Ectodermal cell (in vitro differentiated cells): ENCODE measurements at regions not wholly inside any gene's neighbourhood (a gene's known extent, or its start where the extent isn't known, plus 50 kb on each side); places are given as distances from the start of the nearest gene placed in this dataset.

Source experiments
- H3K27ac ChIP-seq: 2 replicates; pipeline ENCODE4 v1.7.0; 2013; ENCODE audit warnings: mild to moderate bottlenecking, low read depth, low read length; ENCODE audit not compliant: insufficient read depth, poor library complexity, severe bottlenecking
- H3K27me3 ChIP-seq: 2 replicates; pipeline ENCODE4 v1.7.0; 2013; ENCODE audit warnings: mild to moderate bottlenecking, low read length; ENCODE audit not compliant: insufficient read depth, control insufficient read depth, poor library complexity, severe bottlenecking
- H3K36me3 ChIP-seq: one replicate; pipeline ENCODE4 v1.7.0; 2013; ENCODE audit warnings: low read length; ENCODE audit not compliant: control insufficient read depth, insufficient read depth
- H3K4me1 ChIP-seq: one replicate; pipeline ENCODE4 v1.7.0; 2013; ENCODE audit warnings: low read length; ENCODE audit not compliant: control insufficient read depth, insufficient read depth
- H3K4me3 ChIP-seq: 2 replicates; pipeline ENCODE4 v1.7.0; 2013; ENCODE audit warnings: low read depth, low read length, control low read depth; ENCODE audit not compliant: insufficient read depth
- H3K9me3 ChIP-seq: 2 replicates; pipeline ENCODE4 v1.7.0; 2013; ENCODE audit warnings: mild to moderate bottlenecking, low read length, moderate library complexity; ENCODE audit not compliant: control insufficient read depth
- WGBS, 2 experiments: methylation state at CpG; one replicate each; pipeline ENCODE4 v1.1.7; 2013; ENCODE audit warnings: missing lambda C conversion rate in 2 of 2; 5-methylcytosine and 5-hydroxymethylcytosine counted together

- no peaks in the 10 kb centered on the region for H3K36me3 ChIP-seq
- H3K4me3 ChIP-seq = no peak overlapping the region
- no peaks in the 10 kb centered on the region for H3K4me1 ChIP-seq
- H3K27me3 ChIP-seq = no peaks in the 10 kb centered on the region
- H3K27ac ChIP-seq = no peak overlapping the region
- 96 to 97% methylated on average over 31 of the region's 31 CpGs for WGBS, 2 experiments
- no peaks in the 10 kb centered on the region for H3K9me3 ChIP-seq
Measured at GRCh38 chr21:27143476-27143875, 176.6 kb upstream of the ADAMTS5 start.

DNA sequence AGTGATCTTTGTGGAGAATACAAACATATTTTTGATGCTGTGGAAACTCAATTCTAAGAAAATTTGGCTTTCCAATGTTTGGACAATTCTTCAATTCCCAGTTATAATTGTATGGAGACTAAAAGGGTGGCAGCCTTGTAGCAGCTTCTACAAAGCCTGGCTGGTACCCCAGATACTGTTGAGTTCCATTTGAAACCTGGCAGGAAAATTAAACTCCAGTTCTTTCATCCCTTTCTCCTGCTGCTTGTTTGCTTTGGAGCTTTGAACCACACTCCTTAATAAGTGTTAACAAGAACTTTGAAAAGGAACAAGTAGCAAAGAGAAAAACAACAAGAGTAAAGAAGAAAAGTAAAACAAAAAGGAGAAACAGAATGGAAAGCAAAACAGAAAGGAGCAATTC, 172.6 kb upstream of the ADAMTS5 start:
- no peaks in the 10 kb centered on the region for H3K36me3 ChIP-seq

GRCh38 chr21:27134516-27134915, 167.6 kb upstream of the ADAMTS5 start:
- Histone ChIP-seq H3K4me1 (no peaks in the 10 kb centered on the region), H3K27ac (no peak overlapping the region), H3K4me3 (no peak overlapping the region), H3K27me3 (no peaks in the 10 kb centered on the region), H3K9me3 (no peaks in the 10 kb centered on the region), H3K36me3 (no peaks in the 10 kb centered on the region)
- 100% methylated on average over 1 of the region's 1 CpG for WGBS, 2 experiments

More for the DNA sequence above, 172.6 kb upstream of the ADAMTS5 start:
- Histone ChIP-seq H3K9me3 (no peaks in the 10 kb centered on the region), H3K4me3 (no peak overlapping the region), H3K4me1 (no peaks in the 10 kb centered on the region), H3K27me3 (no peaks in the 10 kb centered on the region), H3K27ac (no peak overlapping the region)

DNA sequence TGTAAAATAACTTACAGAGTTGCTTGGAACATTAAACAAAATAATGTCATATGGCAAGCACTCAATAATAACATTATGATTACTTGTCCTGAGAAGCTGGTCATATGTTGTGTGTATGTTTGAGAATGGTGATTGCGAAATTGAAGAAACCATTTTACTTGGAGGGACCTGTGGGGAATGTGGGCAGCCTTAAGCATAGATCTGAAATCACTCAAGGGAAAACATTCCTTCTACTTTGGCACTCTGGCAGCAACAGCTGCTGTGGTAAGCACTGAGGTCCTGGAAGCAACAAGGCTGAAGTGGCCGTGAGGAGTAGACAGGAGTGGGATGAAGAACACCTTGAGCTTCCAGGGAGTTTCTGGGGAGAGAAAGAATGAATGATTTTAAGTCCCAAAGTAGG, 165.4 kb upstream of the ADAMTS5 start:
- H3K27ac ChIP-seq = no peak overlapping the region
- no peaks in the 10 kb centered on the region for H3K36me3 ChIP-seq
- no peaks in the 10 kb centered on the region for H3K4me1 ChIP-seq
- WGBS, 2 experiments = 87 to 93% methylated on average over 2 of the region's 2 CpGs
- no peaks in the 10 kb centered on the region for H3K27me3 ChIP-seq
- no peaks in the 10 kb centered on the region for H3K9me3 ChIP-seq
- no peak overlapping the region for H3K4me3 ChIP-seq

DNA sequence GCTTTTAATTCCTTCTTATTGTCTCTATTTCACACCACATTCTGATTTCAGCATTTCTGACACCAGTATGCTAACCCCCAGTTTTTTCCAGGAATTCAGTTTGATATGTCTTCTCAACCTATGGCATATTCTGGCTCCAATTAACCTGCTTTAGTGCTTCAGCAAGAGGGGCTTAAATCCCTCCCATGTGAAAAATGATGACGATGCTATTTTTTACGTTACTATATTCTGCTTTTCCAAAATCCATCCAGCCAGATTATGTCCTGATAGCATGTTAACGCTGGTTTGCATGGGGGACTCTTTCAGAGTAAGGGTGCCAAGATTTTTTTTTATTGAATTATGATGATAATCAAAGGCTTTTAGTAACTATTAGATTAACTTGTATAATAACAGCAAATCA, 163.3 kb upstream of the ADAMTS5 start:
- WGBS, 2 experiments = 92 to 100% methylated on average over 2 to 3 of the region's 3 CpGs

DNA sequence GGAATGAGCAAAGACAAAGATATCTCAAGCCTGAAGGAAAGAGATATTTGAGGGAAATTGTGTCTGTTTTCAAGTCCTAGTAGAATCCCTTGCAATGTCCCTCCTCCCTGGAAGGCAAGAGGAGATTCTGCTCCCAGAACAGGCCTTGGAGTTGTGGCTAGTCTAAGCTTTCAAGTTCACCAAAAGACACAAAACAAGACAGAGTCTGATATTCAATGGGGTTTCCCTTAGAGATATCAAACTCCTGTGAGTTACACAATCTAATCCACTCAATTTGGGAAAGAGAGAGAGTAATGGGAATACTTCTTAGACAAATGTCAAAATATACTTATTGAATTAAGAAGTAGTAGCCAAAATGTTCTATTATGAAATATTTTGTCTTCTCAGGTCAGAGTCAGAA, 162.8 kb upstream of the ADAMTS5 start:
- no peaks in the 10 kb centered on the region for H3K36me3 ChIP-seq
- no peak overlapping the region for H3K27ac ChIP-seq
- no peaks in the 10 kb centered on the region for H3K4me1 ChIP-seq
- no peaks in the 10 kb centered on the region for H3K27me3 ChIP-seq
- no peak overlapping the region for H3K4me3 ChIP-seq
- H3K9me3 ChIP-seq = no peaks in the 10 kb centered on the region

More for the DNA sequence above, 163.3 kb upstream of the ADAMTS5 start:
- no peaks in the 10 kb centered on the region for H3K9me3 ChIP-seq
- H3K27ac ChIP-seq = no peak overlapping the region
- H3K36me3 ChIP-seq = no peaks in the 10 kb centered on the region
- H3K4me1 ChIP-seq = no peaks in the 10 kb centered on the region
- H3K4me3 ChIP-seq = no peak overlapping the region
- H3K27me3 ChIP-seq = no peaks in the 10 kb centered on the region

DNA sequence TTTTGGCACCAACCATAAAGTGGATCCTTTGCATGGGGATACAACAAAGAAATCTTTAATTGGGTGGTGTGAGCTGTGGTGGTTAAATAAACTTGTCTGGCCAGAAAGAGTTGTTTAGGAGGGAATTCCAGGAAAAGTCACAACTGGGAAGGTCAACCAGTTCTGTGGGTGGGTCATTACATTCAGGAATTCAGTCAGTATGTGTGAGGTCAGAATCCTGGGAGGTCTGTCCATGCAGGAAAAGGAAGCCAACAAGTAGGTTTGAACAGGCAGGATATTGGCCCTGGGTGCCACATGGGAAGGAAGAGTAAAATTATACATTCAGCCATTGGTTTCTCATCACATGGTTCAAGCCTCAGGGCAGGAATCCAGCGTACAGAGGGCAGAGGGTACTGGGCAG, 162.3 kb upstream of the ADAMTS5 start:
- H3K9me3 ChIP-seq = no peaks in the 10 kb centered on the region
- H3K27me3 ChIP-seq = no peaks in the 10 kb centered on the region
- 89 to 97% methylated on average over 1 of the region's 1 CpG for WGBS, 2 experiments
- H3K4me3 ChIP-seq = no peak overlapping the region
- no peak overlapping the region for H3K27ac ChIP-seq
- H3K36me3 ChIP-seq = no peaks in the 10 kb centered on the region
- H3K4me1 ChIP-seq = no peaks in the 10 kb centered on the region

DNA sequence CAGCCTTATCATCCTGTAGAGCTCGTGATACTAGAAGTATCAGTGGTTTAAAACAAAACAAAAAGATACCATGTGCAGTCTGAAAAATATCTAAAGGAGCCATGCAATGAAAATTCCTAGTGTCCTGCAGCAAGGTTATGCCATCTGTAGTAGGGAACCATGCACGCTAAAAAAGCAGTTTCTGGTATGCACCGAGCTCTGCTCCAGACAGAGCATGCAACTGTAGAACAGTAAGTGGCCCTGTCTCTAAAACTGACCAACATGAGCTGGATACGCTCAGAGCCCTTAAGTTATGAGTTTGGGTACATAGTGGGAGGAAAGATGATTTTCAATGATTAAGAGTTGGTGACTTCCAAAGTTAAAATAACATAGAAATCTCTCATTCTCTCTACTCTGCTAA, 159.3 kb upstream of the ADAMTS5 start:
- Histone ChIP-seq H3K9me3 (no peaks in the 10 kb centered on the region), H3K27ac (no peak overlapping the region), H3K4me3 (no peak overlapping the region), H3K27me3 (no peaks in the 10 kb centered on the region), H3K4me1 (no peaks in the 10 kb centered on the region), H3K36me3 (no peaks in the 10 kb centered on the region)
- 89 to 95% methylated on average over 4 of the region's 4 CpGs for WGBS, 2 experiments

- no peak overlapping the region for H3K4me3 ChIP-seq
- no peaks in the 10 kb centered on the region for H3K36me3 ChIP-seq
- no peaks in the 10 kb centered on the region for H3K4me1 ChIP-seq
- no peak overlapping the region for H3K27ac ChIP-seq
- no peaks in the 10 kb centered on the region for H3K9me3 ChIP-seq
- no peaks in the 10 kb centered on the region for H3K27me3 ChIP-seq
Measured at GRCh38 chr21:27122686-27123085, 155.8 kb upstream of the ADAMTS5 start.

GRCh38 chr21:27114111-27114510, 147.2 kb upstream of the ADAMTS5 start:
- Histone ChIP-seq H3K36me3 (no peaks in the 10 kb centered on the region), H3K4me1 (no peaks in the 10 kb centered on the region), H3K27ac (no peak overlapping the region), H3K9me3 (no peaks in the 10 kb centered on the region), H3K4me3 (no peak overlapping the region), H3K27me3 (no peaks in the 10 kb centered on the region)
- 88 to 100% methylated on average over 2 of the region's 2 CpGs for WGBS, 2 experiments

- Histone ChIP-seq H3K36me3 (no peaks in the 10 kb centered on the region), H3K27me3 (no peaks in the 10 kb centered on the region), H3K27ac (no peak overlapping the region), H3K4me1 (no peaks in the 10 kb centered on the region), H3K4me3 (no peak overlapping the region), H3K9me3 (no peaks in the 10 kb centered on the region)
Measured at GRCh38 chr21:27112186-27112585, 145.3 kb upstream of the ADAMTS5 start.
